BJ (cell line): ENCODE measurements at regions not wholly inside any gene's neighbourhood (a gene's known extent, or its start where the extent isn't known, plus 50 kb on each side); places are given as distances from the start of the nearest gene placed in this dataset.

ENCODE experiments used
- CTCF ChIA-PET: fragments of 350-600 bp; formaldehyde crosslinking; extraction: SDS; loops from one replicate; lab custom pipeline; 2021; ENCODE audit warnings: antibody characterized with exemption, inconsistent platforms; lab: Yijun Ruan, JAX
- POLR2A ChIA-PET: fragments of 300-600 bp; sonication (Branson Sonifier 250); formaldehyde crosslinking; extraction: SDS; loops from one replicate; lab custom pipeline; 2021; ENCODE audit warnings: antibody characterized with exemption; lab: Charles Lee
- DNase-seq: peaks from one replicate; pipeline ENCODE4 v3.0.0-alpha.2; 2011; ENCODE audit warnings: low read depth
- H3K27me3 ChIP-seq: 2 replicates; pipeline ENCODE4 v1.6.0; 2011; ENCODE audit warnings: low read length; ENCODE audit not compliant: control insufficient read depth, insufficient read depth
- H3K36me3 ChIP-seq: 2 replicates; pipeline ENCODE4 v1.5.1; 2011; ENCODE audit warnings: low read length; ENCODE audit not compliant: control insufficient read depth, insufficient read depth
- H3K4me3 ChIP-seq: 2 replicates; pipeline ENCODE4 v1.5.1; 2011; ENCODE audit warnings: low read depth, mild to moderate bottlenecking, control low read depth, low read length
- CTCF ChIP-seq: IDR thresholded peaks from 2 replicates; pipeline ENCODE4 v1.5.1; 2011; ENCODE audit warnings: low read depth, mild to moderate bottlenecking, control low read depth, inconsistent platforms, low read length, moderate library complexity; ENCODE audit not compliant: insufficient read depth

- Histone ChIP-seq H3K36me3 (no peaks in the 10 kb centered on the region), H3K27me3 (no peaks in the 10 kb centered on the region), H3K4me3 (no peak overlapping the region)
- ChIA-PET POLR2A (no interaction called here), CTCF (no interaction called here)
- no peak for TF ChIP-seq CTCF
- DNase-seq: no peak
Observed at GRCh38 chr2:102950371-102950946, 188.6 kb downstream of the TMEM182 start.

GRCh38 chr2:102951249-102951648, 189.4 kb downstream of the TMEM182 start:
- DNase-seq: no peak
- POLR2A ChIA-PET: no interaction called here
- TF ChIP-seq CTCF: no peak
- CTCF ChIA-PET: no interaction called here
- H3K36me3 ChIP-seq: no peaks in the 10 kb centered on the region
- H3K27me3 ChIP-seq: no peaks in the 10 kb centered on the region
- H3K4me3 ChIP-seq: no peak overlapping the region

- CTCF ChIA-PET: no interaction called here
- TF ChIP-seq CTCF: no peak
- POLR2A ChIA-PET: no interaction called here
- Histone ChIP-seq H3K36me3 (no peaks in the 10 kb centered on the region), H3K27me3 (no peaks in the 10 kb centered on the region), H3K4me3 (no peak overlapping the region)
- DNase-seq: peak; percentile 13
Observed at GRCh38 chr2:102967451-102967850, 205.6 kb downstream of the TMEM182 start.

- Histone ChIP-seq H3K36me3 (no peaks in the 10 kb centered on the region), H3K27me3 (no peaks in the 10 kb centered on the region), H3K4me3 (no peak overlapping the region)
- POLR2A ChIA-PET: no interaction called here
- no peak for TF ChIP-seq CTCF
- CTCF ChIA-PET: no interaction called here
- no peak for DNase-seq
Observed at GRCh38 chr2:102968375-102968774, 206.5 kb downstream of the TMEM182 start.

GRCh38 chr2:102971701-102972100, 209.9 kb downstream of the TMEM182 start:
- ChIA-PET CTCF (no interaction called here), POLR2A (no interaction called here)
- Histone ChIP-seq H3K36me3 (no peaks in the 10 kb centered on the region), H3K4me3 (no peak overlapping the region), H3K27me3 (no peaks in the 10 kb centered on the region)
- no peak for DNase-seq
- no peak for TF ChIP-seq CTCF
